GM10266 (cell line): ENCODE measurements at regions not wholly inside any gene's neighbourhood (a gene's known extent, or its start where the extent isn't known, plus 50 kb on each side); places are given as distances from the start of the nearest gene placed in this dataset.

ENCODE experiments used
- DNase-seq: peaks from one replicate; pipeline ENCODE4 v3.0.0; 2012; ENCODE audit errors: extremely low spot score
- CTCF ChIP-seq: IDR thresholded peaks from 2 replicates; pipeline ENCODE4 v1.5.1; 2012; ENCODE audit warnings: mild to moderate bottlenecking, low read depth; ENCODE audit not compliant: control insufficient read depth, insufficient read depth; ENCODE audit errors: missing control alignments

GRCh38 chr19:30630289-30631032 is 258.3 kb downstream of the ZNF536 start:
- no peak for DNase-seq
- no peak for TF ChIP-seq CTCF

GRCh38 chr19:30629086-30629485 is 256.9 kb downstream of the ZNF536 start:
- no peak for DNase-seq
- no peak for TF ChIP-seq CTCF

- no peak for TF ChIP-seq CTCF
- DNase-seq: no peak
These were observed 254.4 kb downstream of the ZNF536 start for GRCh38 chr19:30626626-30626966.

GRCh38 chr19:30625947-30626625 is 253.9 kb downstream of the ZNF536 start:
- TF ChIP-seq CTCF: no peak
- no peak for DNase-seq

- no peak for TF ChIP-seq CTCF
- DNase-seq: no peak
These were observed 250.1 kb downstream of the ZNF536 start for GRCh38 chr19:30622276-30622675.

- no peak for DNase-seq
- TF ChIP-seq CTCF: no peak
These were observed 249.2 kb downstream of the ZNF536 start for GRCh38 chr19:30621326-30621920.

- no peak for TF ChIP-seq CTCF
- DNase-seq: no peak
These were observed 248.2 kb downstream of the ZNF536 start for GRCh38 chr19:30620354-30620753.
